ENCODE measurements at regions not wholly inside any gene's neighbourhood (a gene's known extent, or its start where the extent isn't known, plus 50 kb on each side); places are given as distances from the start of the nearest gene placed in this dataset.

DNA sequence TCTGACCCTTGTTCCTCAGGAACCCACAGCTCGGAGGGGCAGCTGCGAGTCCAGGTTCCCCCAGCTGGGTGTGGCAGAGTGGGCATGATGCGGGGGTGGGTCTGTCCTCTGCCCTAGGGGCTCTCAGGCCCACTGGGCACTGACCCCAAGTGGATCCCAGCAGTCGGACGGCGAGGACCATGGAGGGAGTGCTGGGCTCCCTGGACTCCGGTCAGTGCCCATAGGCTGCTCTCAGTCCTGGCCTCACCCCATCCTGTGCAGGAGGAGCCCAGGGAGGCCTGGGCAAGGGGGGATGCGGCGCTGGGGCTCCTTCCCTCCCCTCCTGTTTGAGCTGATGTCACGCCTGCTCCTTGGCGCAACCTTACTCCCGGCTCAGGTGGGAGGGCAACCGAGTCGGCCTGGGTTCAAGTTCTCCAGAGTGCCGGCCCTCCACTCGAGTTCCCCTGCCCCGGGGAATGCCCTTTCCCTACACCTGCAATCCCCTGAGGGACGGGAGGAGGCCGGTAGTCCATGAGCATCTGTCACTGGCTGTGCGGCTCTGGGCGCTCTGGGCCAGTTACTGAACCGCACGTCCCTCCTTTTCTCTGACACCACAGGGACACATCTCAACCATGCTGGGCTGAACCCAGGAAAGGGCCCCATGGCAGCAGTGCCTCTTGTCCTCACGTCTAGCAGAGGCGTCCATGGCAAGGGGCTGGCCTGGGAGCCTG, 52.6 kb upstream of the ACSF3 start:
- no peak for TF ChIP-seq CREB1 (IDR thresholded peaks at IDR 0.05; ENCODE audit: low read depth)
- no peak for TF ChIP-seq TCF12 (IDR thresholded peaks at IDR 0.05; ENCODE audit: low read depth)
- TF ChIP-seq CEBPB (IDR thresholded peaks at IDR 0.05): no peak
- no peak for TF ChIP-seq ZBTB7A (IDR thresholded peaks at IDR 0.05; ENCODE audit: low read depth)
- TF ChIP-seq EGR1 (IDR thresholded peaks at IDR 0.05): no peak
- no peak for TF ChIP-seq RAD21 (IDR thresholded peaks at IDR 0.05; ENCODE audit: low read depth)
- no peak for TF ChIP-seq REST (IDR thresholded peaks at IDR 0.05; ENCODE audit: low read depth)
- no peak for TF ChIP-seq YY1 (IDR thresholded peaks at IDR 0.05; ENCODE audit: low read depth)
- TF ChIP-seq USF1 (IDR thresholded peaks at IDR 0.05): no peak
- no peak for TF ChIP-seq TAF1 (IDR thresholded peaks at IDR 0.05; ENCODE audit: low read depth)
- no peak for TF ChIP-seq TEAD4 (IDR thresholded peaks at IDR 0.05)
- no peak for TF ChIP-seq MAX (IDR thresholded peaks at IDR 0.05)
- no peak for TF ChIP-seq FOXM1 (IDR thresholded peaks at IDR 0.05; ENCODE audit: borderline replicate concordance, low read depth)

- TF ChIP-seq YY1 (IDR thresholded peaks at IDR 0.05; ENCODE audit: low read depth): no peak
Observed at GRCh38 chr16:89041571-89042481, 51.8 kb upstream of the ACSF3 start.

DNA sequence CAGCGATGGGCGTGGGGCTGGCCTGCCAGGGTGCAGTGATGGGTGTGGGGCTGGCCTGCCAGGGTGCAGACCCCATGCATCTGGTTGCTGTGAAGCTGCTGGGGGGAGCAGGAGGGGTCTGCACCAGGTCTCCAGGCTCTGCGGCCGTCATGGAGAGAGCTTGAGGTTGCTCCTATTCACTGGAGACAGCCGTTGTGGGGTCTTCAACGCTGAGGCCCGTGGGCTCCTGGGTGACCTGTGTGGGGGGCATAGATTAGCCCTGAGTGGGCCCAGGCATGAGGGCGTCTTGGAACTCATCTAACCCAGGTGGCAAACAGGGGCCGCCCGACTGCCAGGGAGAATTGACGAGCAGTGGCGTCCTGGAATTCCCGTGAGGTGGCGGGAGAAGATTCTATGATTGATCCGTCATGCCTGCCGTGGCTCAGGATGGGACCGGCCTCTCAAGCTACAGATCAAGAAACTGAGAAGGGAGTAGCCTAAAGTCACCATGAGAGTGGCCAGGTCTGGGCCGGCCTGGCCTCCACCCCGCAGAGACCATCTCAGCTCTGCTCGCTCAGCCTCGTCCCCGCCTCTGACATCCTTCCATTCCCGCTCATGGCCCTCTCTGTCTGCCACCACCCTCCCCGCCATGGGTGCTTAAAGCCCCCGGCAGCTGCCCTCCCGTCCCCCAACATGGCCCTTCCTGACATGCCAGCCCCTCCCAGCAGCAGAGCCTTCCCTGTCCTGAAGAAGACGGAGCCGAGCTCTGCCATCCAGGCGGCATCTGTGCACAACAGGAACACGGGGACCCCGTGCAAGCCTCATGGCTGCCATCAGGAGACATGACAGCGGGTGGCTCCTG, 50.7 kb upstream of the ACSF3 start:
- no peak for TF ChIP-seq USF1 (IDR thresholded peaks at IDR 0.05)
- TF ChIP-seq EP300 (IDR thresholded peaks at IDR 0.05; ENCODE audit: borderline replicate concordance): no peak
- no peak for TF ChIP-seq ZBTB7A (IDR thresholded peaks at IDR 0.05; ENCODE audit: low read depth)
- no peak for TF ChIP-seq FOXM1 (IDR thresholded peaks at IDR 0.05; ENCODE audit: borderline replicate concordance, low read depth)
- TF ChIP-seq NFIC (IDR thresholded peaks at IDR 0.05): no peak
- no peak for TF ChIP-seq EGR1 (IDR thresholded peaks at IDR 0.05)
- no peak for TF ChIP-seq RAD21 (IDR thresholded peaks at IDR 0.05; ENCODE audit: low read depth)
- no peak for TF ChIP-seq CREB1 (IDR thresholded peaks at IDR 0.05; ENCODE audit: low read depth)
- TF ChIP-seq MAX (IDR thresholded peaks at IDR 0.05): no peak
- no peak for TF ChIP-seq CEBPB (IDR thresholded peaks at IDR 0.05)
- no peak for TF ChIP-seq TCF12 (IDR thresholded peaks at IDR 0.05; ENCODE audit: low read depth)
- no peak for TF ChIP-seq TAF1 (IDR thresholded peaks at IDR 0.05; ENCODE audit: low read depth)
- TF ChIP-seq REST (IDR thresholded peaks at IDR 0.05; ENCODE audit: low read depth): no peak
- no peak for TF ChIP-seq TEAD4 (IDR thresholded peaks at IDR 0.05)
- TF ChIP-seq YY1 (IDR thresholded peaks at IDR 0.05; ENCODE audit: low read depth): no peak

- TF ChIP-seq EP300 (IDR thresholded peaks at IDR 0.05; ENCODE audit: borderline replicate concordance): no peak
- no peak for TF ChIP-seq REST (IDR thresholded peaks at IDR 0.05; ENCODE audit: low read depth)
- no peak for TF ChIP-seq ZBTB7A (IDR thresholded peaks at IDR 0.05; ENCODE audit: low read depth)
- no peak for TF ChIP-seq CEBPB (IDR thresholded peaks at IDR 0.05)
- no peak for TF ChIP-seq TAF1 (IDR thresholded peaks at IDR 0.05; ENCODE audit: low read depth)
- no peak for TF ChIP-seq CREB1 (IDR thresholded peaks at IDR 0.05; ENCODE audit: low read depth)
Observed at GRCh38 chr16:89043636-89044417, 49.8 kb upstream of the ACSF3 start.

Measured in Ishikawa (cell line).